ENCODE measurements at regions not wholly inside any gene's neighbourhood (a gene's known extent, or its start where the extent isn't known, plus 50 kb on each side); places are given as distances from the start of the nearest gene placed in this dataset.
"Not testable (repeated sequence)": the region's sequence is repeated elsewhere in the genome, so short reads cannot be mapped to it uniquely, and the experiment has no call there.

DNA sequence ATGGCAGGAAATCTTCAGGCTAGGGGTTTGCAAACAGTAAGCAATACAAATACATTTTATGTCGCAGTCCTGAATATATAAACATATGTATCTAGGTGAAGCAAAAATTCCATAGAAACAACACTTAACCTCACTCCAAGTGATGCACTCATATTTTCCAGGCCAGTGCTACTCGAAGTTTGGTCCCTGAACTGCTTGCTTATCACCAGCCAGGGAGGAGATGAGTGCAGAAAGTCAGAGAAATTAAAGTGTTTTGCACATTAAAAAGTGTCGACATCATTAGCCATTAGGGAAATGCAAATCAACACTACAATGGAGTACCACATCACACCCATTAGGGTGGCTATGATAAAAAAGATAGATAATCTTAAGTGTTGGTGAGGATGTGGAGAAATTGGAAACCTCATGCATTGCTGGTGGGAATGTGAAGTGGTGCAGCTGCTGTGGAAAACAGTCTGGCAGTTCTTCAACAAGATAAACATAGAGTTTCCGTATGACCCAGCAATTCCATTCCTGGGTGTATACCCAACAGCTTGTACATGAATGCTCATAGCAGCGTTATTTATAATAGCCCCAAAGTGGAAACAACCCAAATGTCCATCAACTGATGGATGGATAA is 70.5 kb upstream of the CSF1 start:
- H3K27ac ChIP-seq (ENCODE audit: low read depth, low read length): no peak overlapping the region
- no peaks in the 10 kb centered on the region for H3K4me1 ChIP-seq (ENCODE audit: insufficient read depth, low read length)
- H3K9ac ChIP-seq (ENCODE audit: low read length): no peak overlapping the region

DNA sequence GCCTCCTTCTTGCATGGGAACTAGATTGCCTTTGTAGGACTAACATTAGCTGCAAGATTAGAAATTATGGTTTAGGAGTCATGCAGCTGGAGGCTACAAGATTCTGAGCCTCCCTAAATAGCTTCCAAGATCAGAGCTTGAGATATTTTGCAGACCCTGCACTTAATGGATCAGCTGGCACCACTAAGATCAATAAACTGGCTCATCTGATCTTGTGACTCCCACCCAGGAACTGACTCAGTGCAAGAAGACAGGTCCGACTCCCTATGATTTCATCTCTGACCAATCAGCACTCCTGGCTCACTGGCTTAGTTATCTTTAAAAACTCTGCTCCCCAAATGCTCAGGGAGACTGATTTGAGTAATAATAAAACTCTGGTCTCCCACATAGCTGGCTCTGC is 71.4 kb upstream of the CSF1 start:
- H3K9me3 ChIP-seq (ENCODE audit: low read length); H3K9ac ChIP-seq (ENCODE audit: low read length); H3K27me3 ChIP-seq (ENCODE audit: control insufficient read depth in 1 of 2, insufficient read depth in 2 of 2, low read length in 2 of 2); H3K36me3 ChIP-seq (ENCODE audit: insufficient read depth, low read length); H3K27ac ChIP-seq (ENCODE audit: low read depth, low read length); H3K4me1 ChIP-seq (ENCODE audit: insufficient read depth, low read length); H3K4me3 ChIP-seq (ENCODE audit: low read depth in 1 of 2, low read length in 2 of 2): not testable (repeated sequence)

More for the DNA sequence above, 70.5 kb upstream of the CSF1 start:
- H3K36me3 ChIP-seq (ENCODE audit: insufficient read depth, low read length): no peaks in the 10 kb centered on the region
- no peak overlapping the region for H3K4me3 ChIP-seq (ENCODE audit: low read depth in 1 of 2, low read length in 2 of 2)
- H3K9me3 ChIP-seq (ENCODE audit: low read length): no peaks in the 10 kb centered on the region
- H3K27me3 ChIP-seq (ENCODE audit: control insufficient read depth in 1 of 2, insufficient read depth in 2 of 2, low read length in 2 of 2): no peaks in the 10 kb centered on the region

GRCh38 chr1:109838838-109839240 is 71.8 kb upstream of the CSF1 start:
- no peaks in the 10 kb centered on the region for H3K9me3 ChIP-seq (ENCODE audit: low read length)
- no peaks in the 10 kb centered on the region for H3K36me3 ChIP-seq (ENCODE audit: insufficient read depth, low read length)
- H3K9ac ChIP-seq (ENCODE audit: low read length): no peak overlapping the region
- H3K27ac ChIP-seq (ENCODE audit: low read depth, low read length): no peak overlapping the region
- no peaks in the 10 kb centered on the region for H3K4me1 ChIP-seq (ENCODE audit: insufficient read depth, low read length)
- H3K4me3 ChIP-seq (ENCODE audit: low read depth in 1 of 2, low read length in 2 of 2): no peak overlapping the region
- no peaks in the 10 kb centered on the region for H3K27me3 ChIP-seq (ENCODE audit: control insufficient read depth in 1 of 2, insufficient read depth in 2 of 2, low read length in 2 of 2)

DNA sequence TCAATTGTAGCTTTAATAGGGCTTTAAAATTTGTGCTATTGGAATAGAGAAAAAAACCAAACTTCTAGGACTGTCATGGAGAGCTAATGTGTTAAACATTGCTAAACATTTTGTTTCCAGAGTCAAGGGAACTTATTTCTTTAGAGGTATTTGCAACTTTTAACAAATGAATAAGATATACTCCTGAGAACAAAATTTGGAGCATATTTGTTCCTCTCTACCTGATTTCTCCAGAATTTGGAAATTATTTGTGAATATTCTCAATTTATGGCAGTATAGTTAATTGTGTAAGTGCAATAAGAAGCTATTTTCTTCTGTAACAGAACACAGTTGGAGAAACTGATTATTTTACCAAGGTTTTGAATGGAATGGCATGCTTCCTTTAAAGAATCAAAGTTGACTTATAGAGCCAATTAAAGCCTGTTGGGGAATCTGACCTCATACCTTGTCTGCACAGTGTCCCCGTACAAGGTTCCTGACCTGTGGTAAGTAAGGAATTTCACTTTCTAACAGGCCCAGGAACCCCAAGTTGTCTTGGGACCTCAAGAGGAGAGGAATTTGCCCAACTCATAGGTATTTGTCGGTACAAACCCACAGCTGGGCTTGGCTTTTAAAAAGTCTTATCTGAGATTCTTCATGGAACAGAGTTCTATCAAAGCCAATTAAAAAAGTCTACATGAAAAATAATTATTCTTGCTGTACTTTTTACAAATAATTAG is 72.6 kb upstream of the CSF1 start:
- no peaks in the 10 kb centered on the region for H3K9me3 ChIP-seq (ENCODE audit: low read length)
- no peaks in the 10 kb centered on the region for H3K27me3 ChIP-seq (ENCODE audit: control insufficient read depth in 1 of 2, insufficient read depth in 2 of 2, low read length in 2 of 2)
- no peaks in the 10 kb centered on the region for H3K4me1 ChIP-seq (ENCODE audit: insufficient read depth, low read length)
- no peak overlapping the region for H3K9ac ChIP-seq (ENCODE audit: low read length)
- H3K36me3 ChIP-seq (ENCODE audit: insufficient read depth, low read length): no peaks in the 10 kb centered on the region
- no peak overlapping the region for H3K27ac ChIP-seq (ENCODE audit: low read depth, low read length)
- H3K4me3 ChIP-seq (ENCODE audit: low read depth in 1 of 2, low read length in 2 of 2): no peak overlapping the region

GRCh38 chr1:109835645-109836044 is 71.9 kb upstream of the EPS8L3 start:
- not testable (repeated sequence) for H3K9ac ChIP-seq (ENCODE audit: low read length); H3K4me3 ChIP-seq (ENCODE audit: low read depth in 1 of 2, low read length in 2 of 2); H3K27me3 ChIP-seq (ENCODE audit: control insufficient read depth in 1 of 2, insufficient read depth in 2 of 2, low read length in 2 of 2); H3K36me3 ChIP-seq (ENCODE audit: insufficient read depth, low read length); H3K27ac ChIP-seq (ENCODE audit: low read depth, low read length); H3K4me1 ChIP-seq (ENCODE audit: insufficient read depth, low read length); H3K9me3 ChIP-seq (ENCODE audit: low read length)

- Histone ChIP-seq H3K27me3 (ENCODE audit: control insufficient read depth in 1 of 2, insufficient read depth in 2 of 2, low read length in 2 of 2) (no peaks in the 10 kb centered on the region), H3K27ac (ENCODE audit: low read depth, low read length) (no peak overlapping the region), H3K4me3 (ENCODE audit: low read depth in 1 of 2, low read length in 2 of 2) (no peak overlapping the region), H3K9me3 (ENCODE audit: low read length) (no peaks in the 10 kb centered on the region), H3K4me1 (ENCODE audit: insufficient read depth, low read length) (no peaks in the 10 kb centered on the region), H3K36me3 (ENCODE audit: insufficient read depth, low read length) (no peaks in the 10 kb centered on the region), H3K9ac (ENCODE audit: low read length) (no peak overlapping the region)
These were observed 71.2 kb upstream of the EPS8L3 start for GRCh38 chr1:109834951-109835350.

GRCh38 chr1:109832945-109833344 is 69.2 kb upstream of the EPS8L3 start:
- no peaks in the 10 kb centered on the region for H3K27me3 ChIP-seq (ENCODE audit: control insufficient read depth in 1 of 2, insufficient read depth in 2 of 2, low read length in 2 of 2)
- H3K36me3 ChIP-seq (ENCODE audit: insufficient read depth, low read length): no peaks in the 10 kb centered on the region
- H3K9ac ChIP-seq (ENCODE audit: low read length): no peak overlapping the region
- H3K4me1 ChIP-seq (ENCODE audit: insufficient read depth, low read length): no peaks in the 10 kb centered on the region
- no peak overlapping the region for H3K4me3 ChIP-seq (ENCODE audit: low read depth in 1 of 2, low read length in 2 of 2)
- H3K9me3 ChIP-seq (ENCODE audit: low read length): no peaks in the 10 kb centered on the region
- no peak overlapping the region for H3K27ac ChIP-seq (ENCODE audit: low read depth, low read length)

- Histone ChIP-seq H3K27ac (ENCODE audit: low read depth, low read length) (no peak overlapping the region), H3K4me1 (ENCODE audit: insufficient read depth, low read length) (peaks cover 10% of the 10 kb centered on the region)
These were observed 65.2 kb upstream of the EPS8L3 start for GRCh38 chr1:109828756-109829505.

DNA sequence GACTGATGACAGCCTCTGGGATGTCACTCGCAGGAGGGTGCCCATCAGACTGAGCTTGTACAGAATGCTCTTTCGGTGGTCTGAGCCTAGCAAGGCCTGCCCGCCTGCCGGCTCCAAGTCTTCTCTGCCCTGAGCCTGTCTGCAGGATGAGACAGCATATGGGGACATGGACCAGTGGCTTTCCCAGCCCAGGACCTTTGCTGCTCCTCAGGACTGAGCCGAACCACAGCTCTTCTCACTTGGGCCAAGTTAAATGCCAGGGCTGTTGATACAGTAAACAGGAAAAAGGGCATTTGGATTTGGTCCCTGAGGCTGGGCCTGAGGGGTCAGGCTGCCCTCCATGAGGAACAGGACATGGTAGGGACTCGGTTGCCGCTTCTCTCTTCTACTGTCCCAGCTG is 64.3 kb upstream of the EPS8L3 start:
- Histone ChIP-seq H3K4me3 (ENCODE audit: low read depth in 1 of 2, low read length in 2 of 2) (no peak overlapping the region), H3K27me3 (ENCODE audit: control insufficient read depth in 1 of 2, insufficient read depth in 2 of 2, low read length in 2 of 2) (no peaks in the 10 kb centered on the region), H3K4me1 (ENCODE audit: insufficient read depth, low read length) (peaks cover 16% of the 10 kb centered on the region), H3K27ac (ENCODE audit: low read depth, low read length) (no peak overlapping the region), H3K9ac (ENCODE audit: low read length) (no peak overlapping the region), H3K9me3 (ENCODE audit: low read length) (no peaks in the 10 kb centered on the region), H3K36me3 (ENCODE audit: insufficient read depth, low read length) (no peaks in the 10 kb centered on the region)

More at GRCh38 chr1:109828756-109829505, 65.2 kb upstream of the EPS8L3 start:
- Histone ChIP-seq H3K9me3 (ENCODE audit: low read length) (no peaks in the 10 kb centered on the region), H3K36me3 (ENCODE audit: insufficient read depth, low read length) (no peaks in the 10 kb centered on the region), H3K27me3 (ENCODE audit: control insufficient read depth in 1 of 2, insufficient read depth in 2 of 2, low read length in 2 of 2) (no peaks in the 10 kb centered on the region), H3K4me3 (ENCODE audit: low read depth in 1 of 2, low read length in 2 of 2) (no peak overlapping the region), H3K9ac (ENCODE audit: low read length) (no peak overlapping the region)

GRCh38 chr1:109827466-109827865 is 63.7 kb upstream of the EPS8L3 start:
- no peaks in the 10 kb centered on the region for H3K27me3 ChIP-seq (ENCODE audit: control insufficient read depth in 1 of 2, insufficient read depth in 2 of 2, low read length in 2 of 2)
- no peak overlapping the region for H3K27ac ChIP-seq (ENCODE audit: low read depth, low read length)

DNA sequence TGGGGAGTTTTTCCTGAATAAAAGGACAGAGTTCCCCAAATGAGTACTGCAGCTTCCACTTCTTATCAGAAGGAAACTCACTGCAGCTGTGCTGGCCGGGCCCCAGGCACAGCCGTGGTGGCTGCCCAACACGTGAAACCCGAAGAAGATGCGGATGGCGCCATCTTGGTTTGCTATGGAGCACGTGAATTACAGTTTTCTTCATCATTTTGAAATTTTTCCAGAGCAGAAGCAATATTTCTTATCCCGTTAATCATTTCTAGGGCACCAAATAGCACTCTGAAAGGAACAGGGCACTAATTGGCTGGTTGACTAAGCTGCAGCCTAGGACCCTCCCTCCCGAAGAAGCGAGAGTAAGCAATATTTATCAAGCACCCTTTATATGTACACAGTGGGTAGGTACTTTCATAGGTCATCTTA is 63.2 kb upstream of the EPS8L3 start:
- H3K27ac ChIP-seq (ENCODE audit: low read depth, low read length): no peak overlapping the region
- no peaks in the 10 kb centered on the region for H3K9me3 ChIP-seq (ENCODE audit: low read length)
- H3K36me3 ChIP-seq (ENCODE audit: insufficient read depth, low read length): no peaks in the 10 kb centered on the region
- H3K4me1 ChIP-seq (ENCODE audit: insufficient read depth, low read length): peaks cover 17% of the 10 kb centered on the region
- no peaks in the 10 kb centered on the region for H3K27me3 ChIP-seq (ENCODE audit: control insufficient read depth in 1 of 2, insufficient read depth in 2 of 2, low read length in 2 of 2)
- no peak overlapping the region for H3K9ac ChIP-seq (ENCODE audit: low read length)
- no peak overlapping the region for H3K4me3 ChIP-seq (ENCODE audit: low read depth in 1 of 2, low read length in 2 of 2)

More at GRCh38 chr1:109827466-109827865, 63.7 kb upstream of the EPS8L3 start:
- Histone ChIP-seq H3K4me1 (ENCODE audit: insufficient read depth, low read length) (peaks cover 16% of the 10 kb centered on the region), H3K36me3 (ENCODE audit: insufficient read depth, low read length) (no peaks in the 10 kb centered on the region), H3K9ac (ENCODE audit: low read length) (no peak overlapping the region), H3K9me3 (ENCODE audit: low read length) (no peaks in the 10 kb centered on the region), H3K4me3 (ENCODE audit: low read depth in 1 of 2, low read length in 2 of 2) (no peak overlapping the region)
